ENCODE measurements at regions not wholly inside any gene's neighbourhood (a gene's known extent, or its start where the extent isn't known, plus 50 kb on each side); places are given as distances from the start of the nearest gene placed in this dataset.

- DNase-seq = no peak
Measured at GRCh38 chr2:16615687-16616615, 49.7 kb downstream of the CYRIA start.

GRCh38 chr2:16615246-16615645, 50.4 kb downstream of the CYRIA start:
- no peak for DNase-seq

GRCh38 chr2:16614314-16614860, 51.2 kb downstream of the CYRIA start:
- no peak for DNase-seq

DNA sequence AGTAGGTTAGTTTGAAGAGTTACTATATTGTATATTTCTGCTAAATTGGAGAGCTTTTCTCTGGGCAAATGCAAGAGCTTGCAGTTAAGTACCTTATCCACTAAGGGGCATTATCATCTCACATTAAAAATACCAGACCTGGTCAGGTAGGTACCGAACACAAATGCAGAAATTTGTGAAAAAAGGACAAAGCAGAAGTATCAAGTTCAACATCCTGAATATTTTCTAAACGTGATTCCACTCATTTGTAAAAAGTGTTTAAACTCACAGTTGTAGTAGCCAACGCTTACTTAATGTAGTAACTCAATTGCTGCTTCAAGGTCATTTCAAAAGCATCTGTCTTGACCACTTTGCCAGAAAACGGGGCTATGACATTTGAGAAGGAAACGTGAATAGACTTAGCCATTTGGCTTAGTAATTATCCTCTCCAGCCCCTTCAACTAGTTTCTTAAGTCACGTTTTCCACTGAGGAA, 52.1 kb downstream of the CYRIA start:
- DNase-seq = no peak

GRCh38 chr2:16612490-16612889, 53.1 kb downstream of the CYRIA start:
- DNase-seq = no peak

DNA sequence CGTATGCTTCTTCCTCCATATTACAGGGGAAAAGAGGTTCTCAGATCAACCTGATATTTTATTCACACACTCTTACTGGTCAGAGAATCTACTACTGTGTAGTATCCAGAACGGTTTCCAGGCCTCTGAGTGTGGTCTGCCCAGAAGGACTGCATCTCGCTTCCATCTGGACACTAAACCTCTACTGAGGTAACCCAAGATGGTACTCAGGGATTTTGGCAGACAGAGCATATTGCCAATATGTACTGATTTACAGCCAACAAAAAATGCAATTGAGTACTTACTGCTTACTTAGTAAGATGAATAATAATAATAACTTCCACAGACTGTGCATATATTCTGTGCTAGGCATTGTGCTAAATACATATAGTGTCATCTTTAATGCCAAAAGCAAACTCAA, 55.8 kb downstream of the CYRIA start:
- no peak for DNase-seq

DNA sequence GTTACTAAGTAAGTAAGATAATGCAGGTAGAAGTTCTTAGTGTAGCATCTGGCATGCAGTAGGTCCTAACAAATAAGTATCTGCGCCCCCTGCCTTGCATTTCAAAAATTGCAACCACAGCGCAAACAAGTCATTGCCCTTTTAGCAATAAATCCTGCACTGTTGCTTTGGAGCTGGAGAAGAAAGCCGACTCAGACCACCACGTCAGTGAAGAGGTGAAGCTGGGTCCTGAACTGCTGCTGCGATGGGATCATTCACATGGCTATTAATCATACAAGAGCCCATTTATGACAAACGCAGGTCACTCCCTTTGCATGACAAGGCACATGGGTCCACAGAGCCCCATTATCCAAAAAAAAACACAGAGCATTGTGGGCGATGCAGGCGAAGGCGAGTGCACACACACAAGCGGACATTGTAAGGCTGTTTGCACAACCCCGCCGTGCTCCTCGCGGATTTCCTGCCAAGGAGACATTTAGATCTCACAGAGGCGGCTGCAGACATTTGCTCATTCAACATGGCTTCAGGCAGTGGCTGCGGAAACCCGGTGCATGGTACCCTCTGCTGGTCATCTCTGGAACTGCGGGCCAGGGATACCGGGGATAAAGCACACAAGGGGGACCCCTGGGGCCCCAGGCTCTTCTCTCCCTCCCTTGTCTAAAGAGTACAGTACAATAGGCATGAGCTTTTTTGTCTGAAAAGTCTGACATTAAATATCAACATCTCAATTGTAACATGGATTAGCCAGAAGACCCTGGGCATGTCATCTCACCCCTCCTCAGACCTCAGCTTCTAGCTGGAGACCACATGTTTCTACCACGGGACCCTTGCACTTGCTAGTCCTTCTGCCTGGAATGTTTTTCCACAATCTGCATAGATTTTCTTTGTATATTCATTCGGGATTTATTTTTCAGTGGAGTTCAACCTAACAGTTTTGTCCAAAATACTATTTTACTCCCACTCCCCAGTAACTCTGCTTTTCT, 56.7 kb downstream of the CYRIA start:
- DNase-seq = peak; percentile 89

DNA sequence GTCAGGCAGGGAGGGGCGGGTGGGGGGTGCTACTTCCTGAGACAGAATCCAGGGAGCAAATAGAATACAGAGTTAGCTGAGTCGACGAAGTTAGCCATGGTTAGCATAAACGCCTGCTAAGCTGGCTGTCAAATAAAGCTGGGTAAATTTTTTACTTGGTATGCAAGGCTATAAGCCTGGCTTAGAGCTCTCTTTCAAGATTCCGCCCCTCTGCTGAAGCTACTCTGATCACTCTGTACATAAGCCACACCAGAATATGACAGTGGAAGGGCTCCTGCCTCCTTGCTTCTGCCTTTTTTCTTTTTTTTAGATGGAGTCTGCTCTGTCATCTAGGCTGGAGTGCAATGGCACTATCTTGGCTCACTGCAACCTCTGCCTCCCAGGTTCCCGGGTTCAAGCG, 58.3 kb downstream of the CYRIA start:
- no peak for DNase-seq

GRCh38 chr2:16604236-16604635, 61.4 kb downstream of the CYRIA start:
- no peak for DNase-seq

- no peak for DNase-seq
Measured at GRCh38 chr2:16591370-16591933, 74.2 kb downstream of the CYRIA start.

- DNase-seq = no peak
Measured at GRCh38 chr2:16589465-16589864, 76.2 kb downstream of the CYRIA start.

GRCh38 chr2:16588565-16588964, 77.1 kb downstream of the CYRIA start:
- no peak for DNase-seq

DNA sequence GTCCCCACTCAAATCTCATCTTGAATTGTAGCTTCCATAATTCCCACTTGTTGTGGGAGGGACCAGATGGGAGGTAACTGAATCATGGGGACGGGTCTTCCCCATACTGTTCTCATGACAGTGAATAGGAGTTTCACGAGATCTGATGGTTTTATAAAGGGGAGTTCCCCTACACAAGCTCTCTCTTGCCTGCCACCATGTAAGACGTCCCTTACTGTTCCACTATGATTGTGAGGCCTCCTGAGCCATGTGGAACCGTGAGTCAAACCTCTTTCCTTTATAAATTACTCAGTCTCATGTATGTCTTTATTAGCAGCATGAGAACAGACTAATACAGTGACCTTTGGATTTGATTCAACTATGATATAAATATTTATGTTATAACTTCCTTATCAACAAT, 78.0 kb downstream of the CYRIA start:
- no peak for DNase-seq

GRCh38 chr2:16584824-16585540, 80.7 kb downstream of the CYRIA start:
- no peak for DNase-seq

DNA sequence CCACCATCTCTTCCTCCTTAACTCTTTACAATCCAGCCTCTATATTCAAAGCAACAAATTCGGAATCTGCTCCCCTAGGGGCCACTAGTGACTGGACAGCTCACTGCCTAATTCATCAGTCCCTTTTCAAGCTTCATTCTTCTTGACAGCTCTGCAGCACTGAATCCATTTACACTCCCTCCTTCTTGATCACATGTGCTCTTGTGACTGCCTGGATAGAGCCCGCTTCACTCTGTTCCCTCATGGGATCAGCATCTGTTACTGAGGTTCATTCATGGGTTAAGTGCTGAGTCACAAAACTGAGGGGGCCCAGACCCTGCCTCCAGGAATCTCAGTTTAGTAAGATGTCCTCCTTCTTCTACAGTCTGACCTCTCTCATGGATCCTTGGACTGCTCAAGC, 81.5 kb downstream of the CYRIA start:
- no peak for DNase-seq

DNA sequence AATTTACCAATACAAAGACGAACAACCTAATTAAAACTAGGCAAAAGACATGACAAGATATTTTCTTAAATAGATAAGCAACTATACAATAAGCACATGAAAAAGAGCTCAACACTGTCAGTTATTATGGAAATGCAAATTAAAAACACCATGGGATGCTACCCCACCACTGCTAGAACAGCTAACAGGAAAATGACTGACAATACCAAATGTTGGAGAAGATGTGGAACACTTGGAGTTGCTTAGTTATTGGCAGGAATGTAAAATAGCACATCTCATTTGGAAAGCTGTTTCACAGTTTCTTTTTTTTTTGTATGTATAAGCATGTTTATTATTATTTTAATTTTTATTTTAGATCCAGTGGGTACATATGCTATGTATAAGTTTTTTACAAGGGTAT, 84.4 kb downstream of the CYRIA start:
- no peak for DNase-seq

- DNase-seq = no peak
Measured at GRCh38 chr2:16578081-16578480, 87.6 kb downstream of the CYRIA start.

- DNase-seq = no peak
Measured at GRCh38 chr2:16570516-16570915, 95.1 kb downstream of the CYRIA start.

- no peak for DNase-seq
Measured at GRCh38 chr2:16568998-16569784, 96.4 kb downstream of the CYRIA start.

DNA sequence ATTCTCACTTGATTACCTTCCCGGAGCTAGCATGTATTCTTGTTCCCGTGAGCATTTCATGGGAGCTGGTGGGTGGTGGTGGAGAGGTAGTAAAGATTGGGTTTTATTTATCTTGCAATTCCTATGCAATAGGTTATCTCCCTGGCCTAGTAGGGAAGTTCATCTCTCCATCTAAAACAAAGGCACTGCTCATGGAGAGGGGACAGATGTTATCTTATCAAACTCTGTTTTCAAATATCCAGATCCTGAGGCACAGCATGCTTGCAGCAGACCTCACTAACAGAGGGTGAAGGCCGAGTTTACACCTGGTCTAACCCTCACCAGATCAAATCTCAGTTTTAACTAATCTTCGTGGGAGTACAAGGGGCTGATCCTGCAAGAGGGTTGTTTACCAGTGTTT, 98.9 kb downstream of the CYRIA start:
- no peak for DNase-seq

DNA sequence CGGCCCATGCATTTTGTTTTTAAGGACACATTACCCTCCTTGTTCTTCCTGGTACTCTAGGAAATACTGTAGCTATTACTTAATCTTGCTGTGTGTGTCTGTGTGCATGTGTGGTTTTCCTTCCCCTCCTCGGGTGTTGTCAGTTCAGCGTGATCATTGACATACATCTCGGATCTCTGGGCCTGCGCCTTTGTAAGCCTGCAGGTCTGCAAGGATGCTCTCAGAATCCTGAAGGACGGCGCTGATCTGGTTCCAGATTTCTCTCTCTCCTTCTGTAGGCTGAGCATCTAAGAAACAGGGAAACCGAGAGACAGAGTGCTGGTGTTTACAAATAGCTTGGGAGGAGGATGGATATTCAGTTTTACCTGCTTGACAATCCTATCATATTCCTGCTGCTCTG, 100.2 kb downstream of the CYRIA start:
- DNase-seq = no peak
